ENCODE measurements at regions not wholly inside any gene's neighbourhood (a gene's known extent, or its start where the extent isn't known, plus 50 kb on each side); places are given as distances from the start of the nearest gene placed in this dataset.

GRCh38 chr10:107848726-107849360 lies 684.3 kb upstream of the SORCS1 start:
- no peak for DNase-seq

- DNase-seq, result no peak
Measured at GRCh38 chr10:107847620-107848019, 683.1 kb upstream of the SORCS1 start.

- DNase-seq, result no peak
Measured at GRCh38 chr10:107834706-107835105, 670.2 kb upstream of the SORCS1 start.

GRCh38 chr10:107831772-107832171 lies 667.3 kb upstream of the SORCS1 start:
- no peak for DNase-seq

- DNase-seq, result no peak
Measured at GRCh38 chr10:107829161-107829560, 664.7 kb upstream of the SORCS1 start.

GRCh38 chr10:107826171-107826570 lies 661.7 kb upstream of the SORCS1 start:
- no peak for DNase-seq

- DNase-seq, result no peak
Measured at GRCh38 chr10:107814865-107815487, 650.5 kb upstream of the SORCS1 start.

- no peak for DNase-seq
Measured at GRCh38 chr10:107813451-107814162, 649.1 kb upstream of the SORCS1 start.

- DNase-seq, result no peak
Measured at GRCh38 chr10:107809889-107810288, 645.4 kb upstream of the SORCS1 start.

- DNase-seq, result no peak
Measured at GRCh38 chr10:107807836-107808235, 643.3 kb upstream of the SORCS1 start.

GRCh38 chr10:107806026-107806425 lies 641.5 kb upstream of the SORCS1 start:
- no peak for DNase-seq

GRCh38 chr10:107803546-107803945 lies 639.0 kb upstream of the SORCS1 start:
- DNase-seq, result no peak

- no peak for DNase-seq
Measured at GRCh38 chr10:107800061-107800460, 635.6 kb upstream of the SORCS1 start.

GRCh38 chr10:107790271-107790670 lies 625.8 kb upstream of the SORCS1 start:
- no peak for DNase-seq

GRCh38 chr10:107771066-107771465 lies 606.6 kb upstream of the SORCS1 start:
- DNase-seq, result no peak

GRCh38 chr10:107767185-107767584 lies 602.7 kb upstream of the SORCS1 start:
- DNase-seq, result no peak

GRCh38 chr10:107754814-107755213 lies 590.3 kb upstream of the SORCS1 start:
- no peak for DNase-seq

GRCh38 chr10:107749235-107749634 lies 584.7 kb upstream of the SORCS1 start:
- no peak for DNase-seq

GRCh38 chr10:107747851-107748250 lies 583.3 kb upstream of the SORCS1 start:
- DNase-seq, result no peak

- no peak for DNase-seq
Measured at GRCh38 chr10:107741971-107742370, 577.5 kb upstream of the SORCS1 start.

- no peak for DNase-seq
Measured at GRCh38 chr10:107740962-107741690, 576.6 kb upstream of the SORCS1 start.

GRCh38 chr10:107739951-107740350 lies 575.4 kb upstream of the SORCS1 start:
- DNase-seq, result no peak

GRCh38 chr10:107733328-107734130 lies 569.0 kb upstream of the SORCS1 start:
- no peak for DNase-seq
